ENCODE measurements at regions not wholly inside any gene's neighbourhood (a gene's known extent, or its start where the extent isn't known, plus 50 kb on each side); places are given as distances from the start of the nearest gene placed in this dataset.
A peak's percentile ranks its signal among the peaks of the same experiment; 100 is the strongest.
"Not testable (repeated sequence)": the region's sequence is repeated elsewhere in the genome, so short reads cannot be mapped to it uniquely, and the experiment has no call there.

- no peak for DNase-seq
These were observed 51.5 kb upstream of the IFNE start for GRCh38 chr9:21533597-21533996.

GRCh38 chr9:21535396-21535795, 53.3 kb upstream of the IFNE start:
- no peak for DNase-seq

DNA sequence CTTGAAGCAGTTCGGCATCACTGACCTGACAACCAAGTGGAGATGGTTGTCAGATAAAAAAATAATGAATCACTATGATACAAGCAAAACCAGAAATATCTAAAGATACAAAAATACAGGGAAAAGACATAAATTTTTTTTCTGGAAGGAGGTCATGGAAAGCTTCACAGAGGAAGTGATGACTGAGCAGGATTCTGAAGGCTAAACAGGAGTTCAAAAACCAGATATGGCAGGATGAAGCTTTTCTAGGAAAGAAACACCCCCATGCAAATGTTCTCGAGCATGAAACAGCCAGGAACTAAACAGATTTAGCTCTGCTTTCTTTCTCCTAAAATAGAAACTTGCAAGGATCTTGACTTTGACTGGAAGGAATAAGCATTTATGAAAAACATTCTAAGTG, 60.7 kb upstream of the IFNE start:
- peak; percentile 54 for DNase-seq

DNA sequence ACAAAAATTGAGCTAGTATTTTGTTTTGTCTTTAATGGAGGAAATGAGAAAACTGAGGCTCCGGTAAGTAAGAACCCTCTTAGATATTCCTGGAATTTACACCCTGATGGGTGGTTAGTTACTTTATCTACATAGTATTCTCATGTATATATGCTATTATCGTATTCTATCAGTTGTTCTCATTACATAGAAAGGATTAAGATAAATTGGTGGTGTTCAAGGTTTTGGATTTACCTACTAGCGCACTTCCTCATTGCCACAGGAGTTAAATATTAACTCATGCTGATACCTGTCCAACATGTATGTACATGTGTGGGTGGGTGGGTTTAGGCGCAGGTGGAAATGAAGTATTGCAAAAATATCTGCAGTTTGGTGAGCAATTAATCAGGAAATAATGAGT, 61.1 kb upstream of the IFNE start:
- no peak for DNase-seq

DNA sequence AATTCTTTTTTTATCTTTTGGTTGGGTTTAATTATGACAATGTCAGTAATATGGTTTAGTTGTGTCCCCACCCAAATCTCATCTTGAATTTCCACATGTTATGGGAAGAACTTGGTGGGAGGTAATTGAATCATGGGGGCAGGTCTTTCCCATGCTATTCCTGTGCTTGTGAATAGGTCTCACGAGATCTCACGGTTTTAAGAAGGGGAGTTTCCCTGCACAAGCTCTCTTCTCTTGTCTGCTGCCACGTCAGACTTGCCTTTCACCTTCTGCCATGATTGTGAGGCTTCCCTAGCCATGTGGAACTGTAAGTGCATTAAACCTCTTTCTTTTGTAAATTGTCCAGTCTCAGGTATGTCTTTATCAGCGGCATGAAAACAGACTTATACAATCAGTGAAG, 61.7 kb upstream of the IFNE start:
- not testable (repeated sequence) for DNase-seq

DNA sequence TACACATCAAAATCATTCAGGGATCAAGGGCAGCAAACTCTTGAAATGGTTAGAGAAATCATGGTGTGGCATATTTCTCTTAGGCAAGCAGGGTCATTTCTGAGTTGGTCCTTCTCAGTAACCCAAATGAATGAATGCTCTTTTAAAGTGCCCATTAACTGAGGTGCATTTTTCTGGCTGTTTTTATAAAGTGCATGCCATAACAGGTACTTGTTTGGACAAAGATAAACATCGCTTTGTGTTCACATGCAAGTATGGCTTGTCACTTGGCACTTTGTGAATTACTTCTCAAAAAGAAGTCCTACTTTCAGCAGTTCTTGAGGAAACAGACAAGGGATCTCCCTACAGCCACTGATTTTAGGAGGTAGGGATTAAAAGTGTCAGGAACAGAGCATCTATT, 64.8 kb upstream of the IFNE start:
- DNase-seq: no peak

DNA sequence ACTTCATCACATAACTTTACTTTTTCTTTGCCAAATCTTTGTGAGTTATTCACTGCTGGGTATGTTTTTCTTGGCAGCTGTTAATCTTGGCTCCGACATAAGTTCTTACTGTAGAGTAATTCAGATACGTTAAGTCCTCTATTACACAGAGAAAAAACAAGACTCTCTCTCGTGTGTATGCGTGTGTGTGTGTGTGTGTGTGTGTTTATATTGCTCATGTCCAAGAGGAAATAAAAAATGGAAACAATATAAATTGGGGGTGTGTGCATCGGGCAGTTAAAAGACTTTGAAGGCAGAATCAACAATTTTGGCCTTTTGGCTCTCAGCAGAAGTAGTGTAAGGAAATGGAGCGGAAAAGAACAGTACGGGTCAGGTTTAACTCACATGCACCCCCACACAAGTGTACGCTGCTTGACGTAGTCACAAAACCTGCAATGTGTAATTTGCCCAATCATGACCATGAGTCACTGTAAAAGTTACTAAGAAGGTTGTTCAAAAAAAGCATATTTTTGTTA, 67.2 kb upstream of the IFNE start:
- DNase-seq: peak; percentile 97

- DNase-seq: no peak
These were observed 67.8 kb upstream of the IFNE start for GRCh38 chr9:21549890-21550289.

DNA sequence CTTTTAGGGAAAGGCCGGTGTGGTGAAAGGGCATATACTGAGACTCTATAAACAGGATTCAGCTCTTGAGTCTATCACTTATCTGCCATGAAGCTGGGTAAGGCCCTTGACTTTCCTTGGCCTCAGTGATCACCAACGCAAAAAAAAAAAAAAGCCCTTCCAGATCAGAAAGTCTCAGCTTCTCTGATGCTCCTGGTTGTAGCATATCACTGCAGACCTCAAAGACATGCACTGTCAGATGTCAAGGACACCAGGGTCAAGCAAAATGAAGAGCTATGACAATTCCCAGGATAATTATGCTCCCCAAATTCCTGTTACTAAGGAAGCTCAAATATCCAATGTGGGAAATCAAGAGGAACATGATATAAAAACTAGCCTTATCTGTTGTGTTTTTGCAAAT, 68.3 kb upstream of the IFNE start:
- DNase-seq: no peak

DNA sequence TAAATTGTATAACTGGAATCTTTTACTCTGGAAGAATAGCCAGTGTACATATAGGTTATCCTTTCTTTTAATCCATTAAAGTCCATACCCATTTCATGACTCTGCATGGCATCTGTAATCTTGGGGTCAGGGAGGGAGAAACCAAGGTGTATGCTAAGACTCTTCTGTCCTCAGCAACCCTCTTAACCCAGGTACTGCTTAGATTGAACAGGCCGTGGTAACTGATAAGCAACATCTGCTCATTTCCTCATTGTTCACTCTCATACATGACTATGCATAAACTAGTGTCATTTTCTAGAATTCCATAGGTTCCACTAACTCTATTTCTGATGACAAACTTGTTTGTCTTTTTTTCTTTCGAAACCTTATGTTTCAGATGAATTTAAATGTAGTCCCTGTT, 69.3 kb upstream of the IFNE start:
- DNase-seq: no peak

DNA sequence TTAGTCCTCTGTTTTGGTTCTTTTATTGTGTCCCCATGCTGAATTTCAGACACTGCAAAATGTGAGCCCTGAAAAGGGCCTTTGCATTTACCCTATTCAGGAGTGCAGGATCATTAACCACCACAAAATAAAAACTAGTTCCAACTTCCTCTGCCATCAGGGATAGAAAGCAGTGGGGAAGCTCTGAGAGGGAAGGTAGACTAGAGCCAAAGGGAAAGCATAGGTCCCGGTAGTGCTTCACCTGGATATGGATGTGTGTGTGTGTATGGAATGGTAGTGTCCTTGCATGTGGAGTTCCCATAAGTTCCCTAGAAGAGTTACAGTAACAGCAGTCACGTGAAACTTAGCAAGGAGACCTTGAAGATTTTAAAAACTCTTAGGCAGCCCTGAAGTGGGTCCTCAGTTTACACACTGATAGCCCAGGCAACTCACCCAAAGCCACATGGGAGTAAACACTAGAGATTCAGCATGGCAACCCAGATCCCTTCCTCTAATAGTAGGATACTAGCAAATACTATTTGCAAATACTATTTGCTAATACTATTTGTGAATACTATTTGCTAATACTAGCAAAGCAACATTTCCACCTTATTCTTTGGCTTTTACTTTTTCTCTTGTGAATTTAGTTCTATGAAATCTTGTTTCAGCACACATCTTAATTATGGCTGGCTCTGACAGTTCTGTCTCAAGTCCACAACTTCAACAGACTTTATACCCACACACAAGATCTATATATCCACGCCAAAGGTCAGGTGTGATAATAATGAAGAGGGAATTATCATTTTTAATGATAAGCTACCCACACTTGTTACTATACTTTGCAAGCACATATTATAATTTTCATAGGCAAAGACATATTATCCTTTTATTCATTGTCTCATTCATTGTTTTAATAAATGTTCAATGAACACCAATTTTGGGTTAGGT, 70.4 kb upstream of the IFNE start:
- DNase-seq: no peak

GRCh38 chr9:21553441-21553840, 71.3 kb upstream of the IFNE start:
- DNase-seq: no peak

GRCh38 chr9:21554813-21555212, 72.7 kb upstream of the IFNE start:
- no peak for DNase-seq

- no peak for DNase-seq
These were observed 73.8 kb upstream of the IFNE start for GRCh38 chr9:21555911-21556310.

DNA sequence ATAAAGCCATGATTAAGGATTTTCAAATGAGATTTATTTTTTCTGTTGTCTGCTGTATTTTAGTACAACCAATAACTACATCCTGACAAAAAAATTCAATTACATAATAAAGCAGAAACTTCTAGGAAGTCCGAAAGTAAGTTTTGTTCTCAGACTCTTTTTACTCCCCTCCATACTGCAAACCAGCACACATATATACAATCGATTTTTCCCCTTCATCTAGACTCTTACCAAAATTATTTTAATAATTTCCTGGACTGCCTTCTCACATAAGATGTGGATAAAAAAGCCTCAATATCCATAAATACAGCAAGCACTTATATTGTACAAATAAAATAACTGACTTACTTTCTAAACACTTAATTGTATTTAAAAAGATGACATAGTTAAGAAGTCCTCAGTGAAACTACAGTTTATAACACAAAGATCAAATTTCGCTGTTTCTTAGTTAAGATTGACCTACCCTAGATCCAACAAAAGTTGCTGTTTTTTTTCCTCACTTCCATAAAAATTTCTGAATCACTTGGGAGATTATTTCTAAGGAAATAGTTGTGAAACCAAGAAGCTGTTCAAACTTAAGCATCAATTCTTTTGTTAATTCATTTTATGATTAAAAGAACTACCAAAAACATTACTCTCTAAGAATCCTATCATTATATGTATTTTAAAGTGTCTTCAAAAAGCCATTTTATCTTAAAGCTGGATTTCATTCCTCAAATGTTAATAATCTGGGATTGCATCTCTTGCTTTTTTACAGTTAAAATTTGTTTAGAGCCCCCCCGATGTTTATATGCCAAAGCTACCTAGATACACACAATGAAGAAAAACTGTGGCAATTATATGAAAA, 74.7 kb upstream of the IFNE start:
- DNase-seq: no peak

- DNase-seq: no peak
These were observed 75.3 kb upstream of the IFNE start for GRCh38 chr9:21557428-21557768.

DNA sequence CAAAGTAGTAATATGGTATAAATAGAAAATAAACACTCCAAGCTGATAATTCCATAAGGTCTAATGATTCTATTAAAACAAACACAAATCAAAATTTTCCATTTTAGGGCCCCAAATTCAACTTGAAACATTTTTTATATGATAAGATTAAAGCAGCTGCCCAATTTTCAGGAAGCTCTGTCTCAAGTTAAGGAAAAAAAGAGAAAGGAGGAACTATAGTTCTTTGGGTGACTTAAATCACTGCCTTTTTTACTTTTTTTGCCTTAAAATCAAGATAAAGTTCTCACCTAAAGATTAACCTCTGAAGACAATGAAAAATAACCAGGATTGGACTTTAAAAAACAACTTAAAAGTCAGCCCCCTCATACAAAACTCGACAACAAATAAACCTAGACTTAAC, 76.0 kb upstream of the IFNE start:
- DNase-seq: no peak

DNA sequence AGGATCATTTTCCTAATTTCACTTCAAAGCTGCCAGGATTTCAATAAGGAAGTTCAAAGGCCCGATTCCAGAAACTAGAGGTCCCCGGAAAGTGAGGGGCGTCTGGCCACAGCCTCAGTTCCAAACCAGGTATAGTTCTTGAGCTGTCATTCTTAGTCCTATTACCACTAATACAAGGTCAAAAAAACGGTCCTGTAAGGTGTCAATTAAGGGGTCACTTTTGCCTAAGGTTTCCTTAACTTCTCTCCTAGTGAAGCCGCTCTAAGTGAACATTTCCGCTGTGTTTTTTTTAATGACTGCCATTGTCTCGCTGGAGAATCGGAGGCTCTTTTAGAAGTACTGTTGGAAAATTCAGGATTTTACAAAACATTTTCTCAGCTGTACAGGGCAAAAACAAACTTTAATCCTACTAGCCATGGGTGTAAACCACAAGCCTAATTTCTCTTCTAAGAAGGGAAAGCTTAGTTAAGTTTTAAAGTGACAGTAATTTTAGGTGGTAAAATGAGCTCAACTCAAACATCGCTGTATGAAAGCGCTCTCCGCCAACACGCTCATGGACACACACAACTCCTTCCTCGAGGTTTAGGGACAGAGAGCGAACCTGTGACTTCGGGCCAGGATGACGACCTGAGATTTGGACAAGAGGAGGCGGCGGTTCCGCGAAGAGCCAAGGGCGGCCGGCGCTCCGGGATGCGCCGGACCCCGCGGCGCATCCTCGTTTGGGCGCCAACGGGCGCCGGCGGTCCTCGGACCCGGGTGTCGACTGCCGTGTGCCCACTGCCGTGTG, 76.7 kb upstream of the IFNE start:
- peak; percentile 52 for DNase-seq

GRCh38 chr9:21559402-21560280, 77.5 kb upstream of the IFNE start:
- DNase-seq: peak; percentile 74

DNA sequence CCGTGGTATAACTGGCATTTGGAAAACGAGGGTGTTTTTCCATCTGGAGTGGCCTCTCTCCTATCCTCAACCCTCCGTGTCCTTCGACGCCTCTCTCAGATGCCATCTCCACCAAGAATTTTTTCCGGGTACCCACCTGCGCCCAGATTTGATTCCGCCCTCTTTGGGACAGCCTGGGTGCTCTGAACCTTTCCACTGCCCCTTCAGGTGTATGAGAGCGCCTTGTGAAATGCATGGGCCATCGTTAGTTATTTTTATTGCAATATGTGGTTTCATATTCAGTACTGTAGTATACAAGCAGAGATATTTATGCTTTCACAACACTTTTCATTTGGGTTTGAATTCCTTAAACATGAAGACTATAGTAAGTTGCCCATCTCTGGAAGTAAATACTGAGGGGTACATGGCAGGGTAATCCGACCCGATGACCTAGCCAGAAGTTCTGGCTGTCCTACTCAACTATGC, 78.2 kb upstream of the IFNE start:
- no peak for DNase-seq

DNA sequence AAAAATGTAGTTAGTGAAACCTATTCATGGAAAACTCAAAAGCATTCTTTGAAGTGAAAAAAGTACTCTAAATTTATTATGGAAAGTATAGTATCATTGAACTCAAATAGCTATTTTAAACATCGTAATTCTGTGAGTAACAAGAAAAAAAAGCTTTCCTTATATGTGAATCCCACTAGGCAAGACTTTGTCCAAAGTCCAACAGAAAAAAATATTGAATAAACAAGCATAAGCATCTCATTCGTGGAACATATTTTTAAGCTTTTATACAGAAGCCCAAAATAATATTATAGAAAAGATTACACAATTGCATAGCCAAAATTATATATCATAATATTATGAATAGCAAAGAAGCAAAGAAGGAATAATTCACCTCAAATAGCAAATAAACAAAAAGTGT, 79.4 kb upstream of the IFNE start:
- no peak for DNase-seq

DNA sequence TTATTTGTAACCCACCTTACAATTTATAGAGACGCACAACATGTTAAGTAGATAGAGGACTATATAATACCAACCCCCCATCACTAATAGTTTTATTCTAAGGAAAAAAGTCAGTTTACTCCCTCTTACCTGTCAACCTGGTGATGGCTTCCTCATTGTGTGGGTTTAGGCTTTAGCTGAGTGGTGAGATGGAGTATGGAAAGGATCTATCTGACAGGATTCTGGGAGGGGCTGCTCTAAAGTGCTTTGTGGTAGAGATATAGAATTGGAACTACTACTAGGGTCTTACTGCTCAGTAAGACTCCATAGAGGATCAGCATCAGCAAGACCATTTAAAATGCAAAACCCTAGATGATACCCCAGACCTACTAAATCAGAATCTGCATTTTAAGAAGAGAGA, 82.1 kb upstream of the IFNE start:
- DNase-seq: no peak
